ENCODE measurements at regions not wholly inside any gene's neighbourhood (a gene's known extent, or its start where the extent isn't known, plus 50 kb on each side); places are given as distances from the start of the nearest gene placed in this dataset.

- TF ChIP-seq ZNF449 (tag by site-specific recombination; IDR thresholded peaks at IDR 0.05) (0 out of 2 replicates have a peak, but pooled peaks have one; percentile 31), ZFHX2 (tag by site-specific recombination; conservative IDR thresholded peaks at IDR 0.05) (peak; percentile 70), ZNF23 (tag by site-specific recombination; IDR thresholded peaks at IDR 0.05; ENCODE audit: borderline replicate concordance) (no peak), SP7 (tag by site-specific recombination; IDR thresholded peaks at IDR 0.05) (peak; percentile 89), ZNF843 (tag by site-specific recombination; IDR thresholded peaks at IDR 0.05) (peak; percentile 36; the same call in 1 of the 2 replicates), ZNF157 (tag by site-specific recombination; IDR thresholded peaks at IDR 0.05) (no peak), KLF9 (tag by site-specific recombination; IDR thresholded peaks at IDR 0.05; ENCODE audit: low read depth) (peak; percentile 13; the same call in 1 of the 2 replicates), ZBTB20 (tag by site-specific recombination; IDR thresholded peaks at IDR 0.05) (peak; percentile 2), ZNF837 (tag by site-specific recombination; IDR thresholded peaks at IDR 0.05) (no peak), ZNF768 (tag by site-specific recombination; IDR thresholded peaks at IDR 0.05) (no peak; the same call in 1 of the 2 replicates), KLF1 (tag by site-specific recombination; IDR thresholded peaks at IDR 0.05) (peak; percentile 54; the same call in 1 of the 2 replicates), ZNF366 (tag by site-specific recombination; conservative IDR thresholded peaks at IDR 0.05) (peak; percentile 96), ZNF423 (tag by site-specific recombination; IDR thresholded peaks at IDR 0.05) (no peak), ZNF692 (tag by site-specific recombination; IDR thresholded peaks at IDR 0.05) (peak; percentile 52; the same call in 1 of the 2 replicates), ZNF580 (tag by site-specific recombination; IDR thresholded peaks at IDR 0.05) (no peak), ZFP37 (tag by site-specific recombination; IDR thresholded peaks at IDR 0.05) (0 out of 2 replicates have a peak, but pooled peaks have one; percentile 44), ZBTB17 (tag by site-specific recombination; IDR thresholded peaks at IDR 0.05) (peak; percentile 98), ZBTB26 (tag by site-specific recombination; optimal IDR thresholded peaks at IDR 0.05) (peak; percentile 35), KLF17 (tag by site-specific recombination; IDR thresholded peaks at IDR 0.05) (peak; percentile 88), ZNF341 (tag by site-specific recombination; IDR thresholded peaks at IDR 0.05; ENCODE audit: low read depth) (peak; percentile 90), SCRT1 (tag by site-specific recombination; IDR thresholded peaks at IDR 0.05; ENCODE audit: borderline replicate concordance) (peak; percentile 99), ZIC2 (tag by site-specific recombination; IDR thresholded peaks at IDR 0.05) (peak; percentile 89), ZNF600 (tag by site-specific recombination; IDR thresholded peaks at IDR 0.05) (peak; percentile 88), KLF10 (tag by site-specific recombination; IDR thresholded peaks at IDR 0.05) (no peak), ZNF530 (tag by site-specific recombination; IDR thresholded peaks at IDR 0.05; ENCODE audit: low read depth) (no peak), ZNF280D (tag by site-specific recombination; IDR thresholded peaks at IDR 0.05) (0 out of 2 replicates have a peak, but pooled peaks have one; percentile 3), ZNF660 (tag by site-specific recombination; IDR thresholded peaks at IDR 0.05) (peak; percentile 100; the same call in 1 of the 2 replicates), GLIS2 (tag by site-specific recombination; IDR thresholded peaks at IDR 0.05) (peak; percentile 68; the same call in 1 of the 2 replicates), ZNF629 (tag by site-specific recombination; IDR thresholded peaks at IDR 0.05) (peak; percentile 73), ZNF416 (tag by site-specific recombination; IDR thresholded peaks at IDR 0.05) (no peak), ZBTB7A (tag by site-specific recombination; IDR thresholded peaks at IDR 0.05; ENCODE audit: low read depth) (no peak)
Measured at GRCh38 chr9:129334105-129334935, 156.3 kb upstream of the IER5L start (continued).
